HFFc6 (cell line): ENCODE measurements at regions not wholly inside any gene's neighbourhood (a gene's known extent, or its start where the extent isn't known, plus 50 kb on each side); places are given as distances from the start of the nearest gene placed in this dataset.

Experiments
- DNase-seq: peaks from one replicate; pipeline ENCODE4 v3.0.0-alpha.2; 2018
- H3K27ac Mint-ChIP-seq: 2 replicates; pipeline ENCODE4 v1.8.0; 2020; ENCODE audit warnings: mild to moderate bottlenecking, mixed read lengths
- H3K27me3 Mint-ChIP-seq: 2 replicates; pipeline ENCODE4 v1.8.0; 2021; ENCODE audit warnings: mild to moderate bottlenecking, moderate library complexity, mixed read lengths; ENCODE audit not compliant: insufficient read depth
- H3K36me3 Mint-ChIP-seq: 2 replicates; pipeline ENCODE4 v1.8.0; 2021; ENCODE audit warnings: low read depth, mixed read lengths
- H3K4me1 Mint-ChIP-seq: 2 replicates; pipeline ENCODE4 v1.8.0; 2020; ENCODE audit warnings: low read depth, mixed read lengths
- H3K4me3 Mint-ChIP-seq: 2 replicates; pipeline ENCODE4 v1.8.0; 2020; ENCODE audit warnings: mild to moderate bottlenecking, moderate library complexity, mixed read lengths
- H3K9me3 Mint-ChIP-seq: 2 replicates; pipeline ENCODE4 v1.8.0; 2020; ENCODE audit warnings: mild to moderate bottlenecking, mixed read lengths
- CTCF ChIP-seq: fragments of 200-600 bp; sonication (generic); IDR thresholded peaks from 2 replicates; pipeline ENCODE4 v1.5.0; 2021; ENCODE audit warnings: antibody characterized with exemption, mild to moderate bottlenecking

GRCh38 chr1:82840192-82840591, 1039.5 kb downstream of the ADGRL2 start:
- H3K27me3 Mint-ChIP-seq = no peaks in the 10 kb centered on the region
- TF ChIP-seq CTCF = no peak
- no peaks in the 10 kb centered on the region for H3K36me3 Mint-ChIP-seq
- no peak for DNase-seq
- H3K9me3 Mint-ChIP-seq = peaks cover 43% of the 10 kb centered on the region
- no peak overlapping the region for H3K4me3 Mint-ChIP-seq
- H3K27ac Mint-ChIP-seq = no peak overlapping the region
- no peaks in the 10 kb centered on the region for H3K4me1 Mint-ChIP-seq

GRCh38 chr1:82837766-82838465, 1037.2 kb downstream of the ADGRL2 start:
- Mint-ChIP-seq H3K9me3 (peaks cover 30% of the 10 kb centered on the region), H3K4me3 (no peak overlapping the region), H3K36me3 (no peaks in the 10 kb centered on the region), H3K27me3 (no peaks in the 10 kb centered on the region), H3K4me1 (no peaks in the 10 kb centered on the region), H3K27ac (no peak overlapping the region)
- TF ChIP-seq CTCF = no peak
- no peak for DNase-seq

- H3K27me3 Mint-ChIP-seq = no peaks in the 10 kb centered on the region
- no peaks in the 10 kb centered on the region for H3K4me1 Mint-ChIP-seq
- DNase-seq = no peak
- H3K9me3 Mint-ChIP-seq = peaks cover 30% of the 10 kb centered on the region
- no peak overlapping the region for H3K27ac Mint-ChIP-seq
- TF ChIP-seq CTCF = no peak
- H3K36me3 Mint-ChIP-seq = no peaks in the 10 kb centered on the region
- H3K4me3 Mint-ChIP-seq = no peak overlapping the region
Observed at GRCh38 chr1:82836973-82837680, 1036.4 kb downstream of the ADGRL2 start.

GRCh38 chr1:82836213-82836972, 1035.7 kb downstream of the ADGRL2 start:
- H3K9me3 Mint-ChIP-seq = peaks cover 30% of the 10 kb centered on the region
- H3K27me3 Mint-ChIP-seq = no peaks in the 10 kb centered on the region
- no peak overlapping the region for H3K27ac Mint-ChIP-seq
- H3K4me1 Mint-ChIP-seq = no peaks in the 10 kb centered on the region
- DNase-seq = no peak
- TF ChIP-seq CTCF = no peak
- no peak overlapping the region for H3K4me3 Mint-ChIP-seq
- no peaks in the 10 kb centered on the region for H3K36me3 Mint-ChIP-seq

- H3K9me3 Mint-ChIP-seq = peaks cover 11% of the 10 kb centered on the region
- no peak for DNase-seq
- no peaks in the 10 kb centered on the region for H3K36me3 Mint-ChIP-seq
- no peaks in the 10 kb centered on the region for H3K27me3 Mint-ChIP-seq
- H3K27ac Mint-ChIP-seq = no peak overlapping the region
- no peaks in the 10 kb centered on the region for H3K4me1 Mint-ChIP-seq
- no peak overlapping the region for H3K4me3 Mint-ChIP-seq
- no peak for TF ChIP-seq CTCF
Observed at GRCh38 chr1:82830690-82831380, 1030.1 kb downstream of the ADGRL2 start.
